WI38 (cell line): ENCODE measurements at regions not wholly inside any gene's neighbourhood (a gene's known extent, or its start where the extent isn't known, plus 50 kb on each side); places are given as distances from the start of the nearest gene placed in this dataset.

Experiments
- H3K4me3 ChIP-seq: 2 replicates; pipeline ENCODE4 v1.5.1; 2011; ENCODE audit warnings: low read depth, mild to moderate bottlenecking, control low read depth, low read length
- CTCF ChIP-seq: IDR thresholded peaks from 2 replicates; pipeline ENCODE4 v1.5.1; 2012; ENCODE audit warnings: low read depth, mild to moderate bottlenecking, control low read depth, low read length

- H3K4me3 ChIP-seq, result no peak overlapping the region
- TF ChIP-seq CTCF, result no peak
Measured at GRCh38 chr12:5248230-5248629, 183.7 kb upstream of the NTF3 start.

GRCh38 chr12:5248999-5249526, 182.8 kb upstream of the NTF3 start:
- TF ChIP-seq CTCF, result no peak
- H3K4me3 ChIP-seq, result no peak overlapping the region

- H3K4me3 ChIP-seq, result no peak overlapping the region
- TF ChIP-seq CTCF, result no peak
Measured at GRCh38 chr12:5251092-5251491, 180.8 kb upstream of the NTF3 start.

- TF ChIP-seq CTCF, result no peak
- no peak overlapping the region for H3K4me3 ChIP-seq
Measured at GRCh38 chr12:5251786-5252185, 180.1 kb upstream of the NTF3 start.

- no peak for TF ChIP-seq CTCF
- H3K4me3 ChIP-seq, result no peak overlapping the region
Measured at GRCh38 chr12:5254703-5255102, 177.2 kb upstream of the NTF3 start.

GRCh38 chr12:5257763-5258495, 174.0 kb upstream of the NTF3 start:
- TF ChIP-seq CTCF, result no peak
- no peak overlapping the region for H3K4me3 ChIP-seq

GRCh38 chr12:5258498-5258897, 173.4 kb upstream of the NTF3 start:
- H3K4me3 ChIP-seq, result no peak overlapping the region
- no peak for TF ChIP-seq CTCF
